Right lobe of liver (tissue), 4 donors: ENCODE measurements at regions not wholly inside any gene's neighbourhood (a gene's known extent, or its start where the extent isn't known, plus 50 kb on each side); places are given as distances from the start of the nearest gene placed in this dataset.

Experiments used
- POLR2A ChIP-seq: fragments of 450-650 bp; IDR thresholded peaks from one replicate; pipeline ENCODE4 v1.6.1; 2017; ENCODE audit warnings: antibody characterized with exemption, mild to moderate bottlenecking
- TF ChIP-seq, protein P1 (sequence below), 4 donors: fragments of 200-600 bp in 3 of 4; fragments of 450-650 bp in 1 of 4; IDR thresholded peaks; one replicate each; pipeline versions ENCODE4 v1.5.1 to v1.8.0; 2016 to 2022; ENCODE audit warnings: antibody characterized with exemption in 4 of 4, mild to moderate bottlenecking in 2 of 4
- donor health status: DM: no; HTN: no; CAD: no.
- donor health status: DM: no; HTN: no; CAD: no.
- donor health status: DM: no; HTN: yes; CAD: no.

DNA sequence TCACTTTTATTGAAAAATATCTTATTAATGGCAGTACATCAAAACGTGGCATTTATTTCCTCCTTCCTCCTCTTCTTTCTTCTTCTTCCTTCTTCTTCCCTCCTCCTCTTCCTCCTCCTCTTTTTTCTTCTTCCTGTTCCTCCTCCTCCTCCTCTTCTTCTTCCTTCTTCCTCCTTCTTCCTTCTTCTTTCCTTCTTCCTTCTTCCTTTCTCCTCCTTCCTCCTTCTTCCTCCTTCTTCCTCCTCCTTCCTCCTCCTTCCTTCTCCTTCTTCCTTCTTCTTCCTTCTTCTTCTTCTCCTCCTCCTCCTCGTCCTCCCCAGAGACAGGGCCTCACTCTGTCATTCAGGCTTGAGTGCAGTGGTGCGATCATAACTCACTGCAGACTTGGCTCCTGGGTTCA is 457.2 kb downstream of the AEBP2 start:
- TF ChIP-seq, protein P1, sequence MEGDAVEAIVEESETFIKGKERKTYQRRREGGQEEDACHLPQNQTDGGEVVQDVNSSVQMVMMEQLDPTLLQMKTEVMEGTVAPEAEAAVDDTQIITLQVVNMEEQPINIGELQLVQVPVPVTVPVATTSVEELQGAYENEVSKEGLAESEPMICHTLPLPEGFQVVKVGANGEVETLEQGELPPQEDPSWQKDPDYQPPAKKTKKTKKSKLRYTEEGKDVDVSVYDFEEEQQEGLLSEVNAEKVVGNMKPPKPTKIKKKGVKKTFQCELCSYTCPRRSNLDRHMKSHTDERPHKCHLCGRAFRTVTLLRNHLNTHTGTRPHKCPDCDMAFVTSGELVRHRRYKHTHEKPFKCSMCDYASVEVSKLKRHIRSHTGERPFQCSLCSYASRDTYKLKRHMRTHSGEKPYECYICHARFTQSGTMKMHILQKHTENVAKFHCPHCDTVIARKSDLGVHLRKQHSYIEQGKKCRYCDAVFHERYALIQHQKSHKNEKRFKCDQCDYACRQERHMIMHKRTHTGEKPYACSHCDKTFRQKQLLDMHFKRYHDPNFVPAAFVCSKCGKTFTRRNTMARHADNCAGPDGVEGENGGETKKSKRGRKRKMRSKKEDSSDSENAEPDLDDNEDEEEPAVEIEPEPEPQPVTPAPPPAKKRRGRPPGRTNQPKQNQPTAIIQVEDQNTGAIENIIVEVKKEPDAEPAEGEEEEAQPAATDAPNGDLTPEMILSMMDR (IDR thresholded peaks at IDR 0.05), result no peak
- TF ChIP-seq POLR2A, result no peak
